H1 (cell line): ENCODE measurements at regions not wholly inside any gene's neighbourhood (a gene's known extent, or its start where the extent isn't known, plus 50 kb on each side); places are given as distances from the start of the nearest gene placed in this dataset.

Source experiments
- EP300 ChIP-seq, 2 experiments: IDR thresholded peaks; 1 replicate in 1 of 2; 2 replicates in 1 of 2; pipeline ENCODE4 v1.6.1; 2011 to 2012; ENCODE audit warnings: low read depth in 2 of 2, low read length in 2 of 2, mild to moderate bottlenecking in 2 of 2, borderline replicate concordance in 1 of 2, inconsistent platforms in 1 of 2, moderate library complexity in 1 of 2
- POU5F1 ChIP-seq: IDR thresholded peaks from 2 replicates; pipeline ENCODE4 v1.6.1; 2011; ENCODE audit warnings: low read depth, mild to moderate bottlenecking, low read length, moderate library complexity

DNA sequence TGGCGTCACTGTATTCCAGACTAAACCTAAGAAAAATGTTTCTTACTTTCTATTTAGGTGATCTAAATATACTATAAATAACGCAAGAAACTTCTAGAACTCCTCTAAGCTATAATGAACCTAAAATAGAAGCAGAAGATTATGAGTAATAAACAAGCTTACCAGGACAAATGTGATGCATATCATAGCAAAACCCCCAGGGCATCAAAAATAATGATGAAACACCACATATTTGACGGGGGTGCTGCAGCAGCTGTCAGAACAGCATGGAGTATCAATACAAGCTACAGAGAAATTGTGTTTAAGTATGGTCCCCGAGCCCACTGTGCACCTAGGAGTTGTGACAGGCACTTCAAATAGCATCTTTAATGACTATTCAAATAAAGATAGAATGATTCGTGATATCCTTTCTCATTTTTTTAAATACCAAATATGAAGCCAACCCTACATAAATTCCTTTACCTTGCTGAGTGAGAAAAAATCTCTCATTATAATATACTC, 337.3 kb downstream of the CENPC start (continued):
- TF ChIP-seq POU5F1: no peak
- no peak for TF ChIP-seq EP300 (IDR thresholded peaks at IDR 0.05; ENCODE audit: borderline replicate concordance in 1 of 2, low read depth in 2 of 2, low read length in 2 of 2)
